GM18507 (cell line): ENCODE measurements at regions not wholly inside any gene's neighbourhood (a gene's known extent, or its start where the extent isn't known, plus 50 kb on each side); places are given as distances from the start of the nearest gene placed in this dataset.

Experiments
- DNase-seq: peaks from one replicate; pipeline ENCODE4 v3.0.0; 2011; ENCODE audit warnings: low read depth; ENCODE audit not compliant: insufficient read length; ENCODE audit errors: extremely low spot score
- FAIRE-seq: peaks from 2 replicates; lab custom pipeline; 2011; peaks lifted over from hg19 to GRCh38; lab: Jason Lieb, UNC

- DNase-seq = no peak
- FAIRE-seq = no peak
These were observed 252.4 kb upstream of the ZNF521 start for GRCh38 chr18:25604196-25604893.

- FAIRE-seq (no peak), DNase-seq (no peak)
These were observed 247.5 kb upstream of the ZNF521 start for GRCh38 chr18:25599443-25599842.

GRCh38 chr18:25597476-25597875 lies 245.5 kb upstream of the ZNF521 start:
- DNase-seq = no peak

GRCh38 chr18:25595274-25596060 lies 243.5 kb upstream of the ZNF521 start:
- no peak for FAIRE-seq
- DNase-seq = no peak

More at GRCh38 chr18:25597476-25597875, 245.5 kb upstream of the ZNF521 start:
- FAIRE-seq = no peak

- DNase-seq (no peak), FAIRE-seq (no peak)
These were observed 242.4 kb upstream of the ZNF521 start for GRCh38 chr18:25594351-25594750.

- no peak for FAIRE-seq
- DNase-seq = no peak
These were observed 240.9 kb upstream of the ZNF521 start for GRCh38 chr18:25592804-25593360.

GRCh38 chr18:25590456-25590855 lies 238.5 kb upstream of the ZNF521 start:
- FAIRE-seq (no peak), DNase-seq (no peak)

GRCh38 chr18:25587545-25587944 lies 235.6 kb upstream of the ZNF521 start:
- DNase-seq = no peak
- FAIRE-seq = no peak

- DNase-seq (no peak), FAIRE-seq (no peak)
These were observed 217.0 kb upstream of the ZNF521 start for GRCh38 chr18:25568986-25569385.

GRCh38 chr18:25563816-25564683 lies 212.1 kb upstream of the ZNF521 start:
- FAIRE-seq = no peak
- no peak for DNase-seq

GRCh38 chr18:25563346-25563745 lies 211.4 kb upstream of the ZNF521 start:
- FAIRE-seq (no peak), DNase-seq (no peak)

- FAIRE-seq = no peak
These were observed 210.0 kb upstream of the ZNF521 start for GRCh38 chr18:25561918-25562317.

GRCh38 chr18:25560369-25560768 lies 208.4 kb upstream of the ZNF521 start:
- no peak for DNase-seq

More at GRCh38 chr18:25561918-25562317, 210.0 kb upstream of the ZNF521 start:
- DNase-seq = no peak

GRCh38 chr18:25557011-25557410 lies 205.0 kb upstream of the ZNF521 start:
- FAIRE-seq (no peak), DNase-seq (no peak)

More at GRCh38 chr18:25560369-25560768, 208.4 kb upstream of the ZNF521 start:
- FAIRE-seq = no peak

GRCh38 chr18:25553631-25554263 lies 201.8 kb upstream of the ZNF521 start:
- DNase-seq (no peak), FAIRE-seq (no peak)

- FAIRE-seq = no peak
- DNase-seq = no peak
These were observed 192.8 kb upstream of the ZNF521 start for GRCh38 chr18:25544546-25545287.

- DNase-seq = no peak
- FAIRE-seq = no peak
These were observed 186.4 kb upstream of the ZNF521 start for GRCh38 chr18:25538175-25538922.

- no peak for FAIRE-seq
- DNase-seq = no peak
These were observed 183.5 kb upstream of the ZNF521 start for GRCh38 chr18:25535495-25535894.
